ENCODE measurements at regions not wholly inside any gene's neighbourhood (a gene's known extent, or its start where the extent isn't known, plus 50 kb on each side); places are given as distances from the start of the nearest gene placed in this dataset.

DNA sequence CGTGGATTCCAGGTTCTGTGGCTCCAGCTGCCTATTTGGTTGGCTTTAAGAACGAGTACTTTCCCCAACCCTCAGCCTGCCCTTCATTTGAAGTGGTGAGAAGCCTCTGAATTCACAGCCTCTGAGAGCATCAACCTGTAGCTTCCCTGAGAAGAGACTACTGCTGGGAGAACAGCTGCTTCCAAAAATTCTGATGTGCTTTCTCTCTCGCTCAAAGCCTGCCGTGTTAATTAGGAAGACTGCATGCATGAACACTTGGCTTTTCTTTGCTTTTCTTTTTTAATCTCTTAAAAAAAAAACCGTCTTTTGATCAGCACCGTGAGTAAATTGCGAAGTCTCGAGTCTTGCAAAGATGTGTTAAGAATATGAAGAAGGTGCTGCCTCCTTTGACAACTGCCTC, 153.4 kb upstream of the MAP1B start:
- DNase-seq, result no peak

- no peak for DNase-seq
These were observed 152.9 kb upstream of the MAP1B start for GRCh38 chr5:71954329-71954728.

DNA sequence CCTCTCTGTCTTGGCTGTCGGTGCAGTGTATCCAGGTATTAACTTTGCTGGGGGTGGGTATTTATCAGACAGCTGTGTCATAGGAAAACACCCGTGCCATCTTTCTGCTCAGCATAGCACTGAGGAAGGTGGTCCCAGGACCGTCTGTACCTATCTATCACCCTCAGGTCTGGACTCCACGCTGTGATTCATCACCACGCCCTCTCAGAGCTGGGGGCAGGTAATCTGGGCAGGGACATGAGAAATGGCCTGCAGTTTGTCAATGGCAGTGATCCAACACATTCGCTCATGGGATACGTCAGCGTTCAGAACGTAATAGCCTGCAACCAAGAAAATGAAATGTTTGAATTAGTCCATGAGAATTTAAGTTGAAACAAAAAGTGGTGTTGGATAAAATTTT, 151.6 kb upstream of the MAP1B start:
- DNase-seq, result no peak

GRCh38 chr5:71957292-71957898, 149.9 kb upstream of the MAP1B start:
- no peak for DNase-seq

DNA sequence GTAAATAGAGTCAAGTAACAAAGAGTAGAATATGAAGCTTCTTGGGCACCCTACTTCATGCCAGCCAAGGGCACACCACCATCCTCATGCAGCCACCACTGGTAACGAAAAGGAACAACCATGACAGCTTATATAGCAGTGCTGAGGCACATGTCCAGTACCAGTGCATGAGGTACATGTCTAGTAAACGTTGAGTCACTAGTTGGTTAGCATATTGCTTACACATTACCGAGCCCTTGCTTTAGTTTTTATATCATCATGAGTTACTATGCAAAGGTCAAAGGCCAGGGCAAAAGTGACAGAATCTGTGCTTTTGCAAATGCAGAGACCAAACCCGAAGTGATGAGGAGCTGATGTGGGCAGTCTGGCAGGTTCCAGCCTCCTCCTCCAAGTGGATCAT, 147.1 kb upstream of the MAP1B start:
- DNase-seq, result no peak

GRCh38 chr5:71961786-71962185, 145.5 kb upstream of the MAP1B start:
- DNase-seq, result no peak

DNA sequence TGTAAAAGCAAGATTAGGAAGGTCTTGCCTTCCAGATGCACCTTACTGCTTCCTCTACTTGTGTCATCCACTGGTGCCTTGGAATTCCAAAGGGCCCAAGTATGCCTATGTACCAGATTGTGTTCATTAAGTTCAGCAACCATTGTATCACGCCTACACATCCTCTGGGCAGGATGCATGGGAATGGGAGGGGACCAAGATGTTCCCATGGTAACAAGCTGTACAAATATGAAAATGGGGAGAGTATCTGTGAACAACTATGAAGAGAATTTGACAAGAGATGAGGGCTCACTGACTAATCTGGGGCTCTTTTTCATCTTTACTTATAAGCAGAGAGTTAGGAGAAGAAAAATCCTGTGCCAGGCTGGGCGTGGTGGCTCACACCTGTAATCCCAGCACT, 137.8 kb upstream of the MAP1B start:
- DNase-seq, result no peak

DNA sequence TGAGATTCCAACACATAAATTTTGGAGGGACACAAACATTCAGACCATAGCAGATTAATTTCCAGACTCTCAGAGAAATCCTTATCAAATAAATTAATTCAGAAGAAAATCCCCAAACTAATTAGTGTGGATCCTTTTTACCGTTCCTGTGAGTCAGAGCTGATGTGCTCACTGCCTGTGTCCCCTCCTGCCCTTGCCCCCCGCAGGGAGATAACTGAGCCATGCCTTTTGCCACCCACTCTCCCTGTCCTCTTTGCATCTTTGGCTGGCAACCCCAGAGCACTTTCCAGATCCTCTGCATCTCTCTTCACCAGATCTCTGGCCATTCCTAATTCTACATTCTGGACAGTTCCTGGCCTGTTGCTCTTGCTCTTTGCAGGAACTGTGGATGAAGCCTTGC, 135.4 kb upstream of the MAP1B start:
- DNase-seq, result no peak

GRCh38 chr5:71972777-71973473, 134.3 kb upstream of the MAP1B start:
- no peak for DNase-seq

DNA sequence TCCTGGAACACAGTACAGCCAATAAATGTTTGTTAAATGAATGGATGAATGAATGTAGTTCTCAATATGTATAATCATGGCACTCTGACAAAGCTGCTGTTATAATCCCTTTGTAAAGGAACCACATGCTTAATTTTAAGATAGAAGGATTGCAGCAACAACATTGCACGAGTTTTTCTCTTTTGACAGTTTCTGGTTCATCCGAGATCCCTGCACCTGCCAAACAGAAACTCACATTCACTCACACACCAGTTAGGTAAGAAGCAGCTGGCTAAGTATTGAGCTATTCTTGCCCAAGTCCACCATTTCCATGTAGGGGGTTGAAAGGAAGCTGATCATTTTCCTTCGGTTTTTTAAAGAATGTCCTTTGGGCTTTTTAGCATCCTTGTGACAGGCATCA, 133.7 kb upstream of the MAP1B start:
- no peak for DNase-seq

DNA sequence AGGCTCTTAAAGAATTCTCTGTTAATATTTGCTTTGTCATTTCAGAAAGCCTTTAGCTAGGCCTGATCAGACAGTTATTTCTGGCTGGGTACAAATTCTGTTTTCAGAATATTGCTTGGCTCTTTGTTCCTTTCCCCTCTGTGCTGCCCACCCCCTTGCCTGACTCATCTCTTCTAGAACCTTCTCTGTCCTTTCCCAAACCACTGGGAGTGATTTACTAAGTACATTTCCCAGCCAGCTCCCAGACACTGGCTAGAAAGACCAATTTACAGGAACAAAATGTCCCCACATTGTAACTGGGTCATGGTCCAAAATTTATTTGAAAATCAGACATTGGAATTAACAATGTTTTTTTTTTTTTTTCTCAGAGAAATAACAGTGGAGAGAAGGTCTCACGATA, 133.1 kb upstream of the MAP1B start:
- no peak for DNase-seq

GRCh38 chr5:71974622-71975021, 132.7 kb upstream of the MAP1B start:
- DNase-seq, result no peak

DNA sequence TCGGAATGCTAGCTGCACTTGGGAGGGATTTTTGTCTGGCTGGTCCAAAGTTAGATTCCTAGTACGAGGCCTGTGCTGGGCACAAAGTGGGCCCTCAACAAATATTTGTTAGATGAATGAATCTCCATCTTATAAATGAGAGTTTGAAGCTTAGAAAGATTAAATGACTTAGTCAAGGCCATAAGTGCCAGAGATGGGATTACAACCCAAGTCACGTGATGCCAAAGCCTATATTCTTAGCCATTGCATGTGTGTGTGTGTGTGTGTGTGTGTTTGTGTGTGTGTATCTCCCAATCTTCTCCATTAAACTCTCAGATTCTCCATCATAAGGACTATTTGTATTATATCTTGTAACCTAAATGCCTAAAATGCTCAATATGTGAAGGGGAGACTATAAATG, 130.8 kb upstream of the MAP1B start:
- DNase-seq, result no peak

DNA sequence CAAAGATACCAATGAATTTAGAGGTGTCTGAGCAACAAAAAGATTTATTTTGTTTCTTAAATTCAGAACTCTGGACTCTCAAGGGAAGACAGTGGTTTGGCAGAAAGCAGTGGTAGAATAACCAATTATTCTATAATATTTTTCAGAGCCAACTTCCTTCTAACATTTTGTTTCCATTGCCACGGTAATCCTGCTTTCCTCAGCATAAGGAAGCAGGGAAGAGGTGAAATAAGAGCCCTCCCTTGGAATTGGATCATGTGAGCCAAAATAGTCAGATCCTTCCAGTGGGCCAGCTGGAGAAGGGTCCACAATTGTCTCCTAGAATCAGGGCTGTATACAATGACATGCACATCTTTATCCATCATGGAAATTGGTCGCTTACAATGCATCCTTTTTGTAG, 130.0 kb upstream of the MAP1B start:
- DNase-seq, result no peak

DNA sequence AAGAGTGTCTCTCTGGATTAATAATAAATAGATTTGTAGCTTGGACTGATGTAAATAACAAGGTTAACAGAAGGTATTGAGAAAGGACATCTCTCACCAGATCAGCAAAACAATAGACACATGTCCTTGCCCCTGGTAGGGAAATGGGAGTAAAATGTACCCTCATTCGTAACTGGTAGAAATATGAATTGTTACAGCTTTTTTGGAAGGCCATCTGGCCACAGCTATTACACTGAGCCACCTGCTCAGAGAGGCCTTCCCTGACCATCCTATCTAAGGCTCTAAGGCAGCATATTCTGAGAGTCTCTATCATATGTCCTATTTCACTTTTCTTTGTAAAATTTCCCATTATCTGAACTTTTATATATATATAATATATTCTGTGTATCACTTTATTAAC, 129.1 kb upstream of the MAP1B start:
- DNase-seq, result no peak

DNA sequence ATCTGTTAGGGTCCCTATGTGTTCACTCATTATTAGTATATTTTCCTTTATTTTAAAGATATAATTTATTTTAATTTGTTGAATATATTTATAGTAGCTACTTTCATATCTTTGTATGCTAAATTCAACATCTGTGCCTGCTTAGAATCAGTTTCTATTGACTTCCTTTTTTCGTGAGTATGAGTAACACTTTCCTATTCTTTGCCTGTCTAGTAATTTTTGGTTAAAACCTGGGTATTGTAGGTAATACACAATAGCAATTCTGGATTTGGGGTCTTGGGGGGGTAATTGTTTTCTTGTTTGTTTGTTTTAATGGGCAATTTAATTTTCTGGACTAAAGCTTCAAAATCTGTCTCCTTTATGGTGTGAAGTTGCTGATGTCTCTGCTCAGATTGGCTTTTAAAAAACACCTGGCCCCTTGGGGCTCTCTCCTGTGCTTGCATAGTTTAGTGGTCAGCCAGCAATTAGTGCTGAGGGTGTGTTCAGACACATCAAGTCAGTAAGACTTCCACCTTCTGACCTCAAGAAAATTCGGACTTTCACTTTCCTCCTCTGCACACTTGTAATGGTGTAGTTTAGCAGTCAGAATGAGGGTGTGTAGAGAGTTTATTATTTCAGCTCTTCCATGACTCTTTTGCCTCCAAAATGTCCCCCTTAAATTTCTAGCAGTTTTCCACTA, 124.4 kb upstream of the MAP1B start:
- no peak for DNase-seq

DNA sequence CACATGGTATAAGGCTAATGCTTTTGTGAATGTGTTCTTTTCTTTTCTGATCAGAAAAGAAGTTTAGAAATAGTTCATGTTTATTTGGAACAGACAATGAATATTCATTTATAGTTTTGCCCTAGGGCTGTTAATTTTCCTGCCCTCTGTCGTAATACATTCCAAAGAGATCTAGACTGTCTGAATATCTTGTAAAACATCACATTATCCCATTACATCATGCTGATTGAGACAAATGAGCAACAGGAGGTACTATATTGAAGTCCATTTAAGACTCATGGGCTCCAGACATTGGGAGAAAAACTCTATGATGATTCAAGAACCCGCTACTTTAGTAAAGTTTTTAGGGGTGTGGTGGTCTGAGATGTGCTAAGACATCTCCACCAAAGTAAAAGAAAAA, 121.2 kb upstream of the MAP1B start:
- DNase-seq, result no peak

GRCh38 chr5:71988808-71989207, 118.5 kb upstream of the MAP1B start:
- no peak for DNase-seq

DNA sequence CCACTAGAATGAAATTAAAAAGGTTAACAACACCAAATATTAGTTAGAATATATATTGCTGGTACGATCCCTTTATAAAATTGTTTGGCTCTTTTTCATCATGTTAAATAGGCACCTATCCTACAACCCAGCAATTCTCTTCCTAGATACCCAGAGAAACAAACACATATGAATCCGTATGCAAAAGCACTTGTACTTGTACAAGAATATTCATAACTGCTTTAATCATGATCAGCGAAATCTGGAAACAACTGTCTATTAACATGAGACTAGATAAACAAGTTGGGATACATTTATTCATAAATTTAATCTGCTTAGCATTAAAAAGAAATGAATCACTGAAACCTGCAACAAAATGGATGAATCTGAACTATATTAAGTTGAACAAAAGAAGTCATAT, 113.7 kb upstream of the MAP1B start:
- no peak for DNase-seq

- DNase-seq, result no peak
These were observed 110.5 kb upstream of the MAP1B start for GRCh38 chr5:71996789-71997188.

- no peak for DNase-seq
These were observed 108.5 kb upstream of the MAP1B start for GRCh38 chr5:71998746-71999145.

- no peak for DNase-seq
These were observed 106.6 kb upstream of the MAP1B start for GRCh38 chr5:72000707-72001106.

GRCh38 chr5:72005671-72006070, 101.6 kb upstream of the MAP1B start:
- no peak for DNase-seq

DNA sequence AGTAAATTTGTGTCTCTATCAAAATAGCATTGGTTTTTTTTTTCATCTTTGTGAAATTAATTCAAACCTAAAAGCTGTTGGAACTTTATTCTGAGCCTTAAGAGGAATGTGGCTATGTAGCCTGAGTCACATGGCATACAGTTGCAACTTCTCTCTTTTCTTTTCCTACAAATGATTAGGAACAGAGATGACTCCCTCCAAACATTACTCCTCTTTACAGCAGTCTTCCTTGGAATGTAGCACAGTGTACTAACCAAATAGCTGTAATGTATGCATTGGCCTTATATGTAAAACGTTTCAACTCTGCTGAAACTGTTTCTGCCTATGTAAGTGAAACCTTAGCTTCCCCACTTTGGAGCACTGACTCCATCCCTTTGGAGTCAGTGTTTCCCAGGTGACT, 100.9 kb upstream of the MAP1B start:
- no peak for DNase-seq

All from T1000 (cell line).